Endothelial cell of umbilical vein (primary cell): ENCODE measurements at regions not wholly inside any gene's neighbourhood (a gene's known extent, or its start where the extent isn't known, plus 50 kb on each side); places are given as distances from the start of the nearest gene placed in this dataset.
"Not testable (repeated sequence)": the region's sequence is repeated elsewhere in the genome, so short reads cannot be mapped to it uniquely, and the experiment has no call there.

Experiments used
- BruUV-seq: library from RNA; stranded (reverse); fragments of 400-500 nt; replicated peaks from 2 replicates; lab custom pipeline; 2021; lab: Mats Ljungman, UMichigan
- CTCF ChIA-PET: fragments of 300-600, 350-600 bp; sonication (Branson Sonifier 250); formaldehyde crosslinking; loops from one replicate; lab custom pipeline; 2021; ENCODE audit warnings: antibody characterized with exemption, inconsistent platforms; lab: Charles Lee
- POLR2A ChIA-PET: fragments of 300-600, 350-600 bp; sonication (Branson Sonifier 250); formaldehyde crosslinking; loops from one replicate; lab custom pipeline; 2021; ENCODE audit warnings: antibody characterized with exemption, inconsistent platforms; lab: Charles Lee
- DNase-seq: peaks from one replicate; pipeline ENCODE4 v3.0.0-alpha.2; 2011; ENCODE audit warnings: low read depth, low spot score
- FAIRE-seq: peaks from 2 replicates; lab custom pipeline; 2011; peaks lifted over from hg19 to GRCh38; lab: Jason Lieb, UNC
- H2AFZ ChIP-seq: 2 replicates; pipeline ENCODE4 v1.6.0; 2012; ENCODE audit warnings: low read depth, low read length, control low read depth, inconsistent platforms
- H3K27ac ChIP-seq: 2 replicates; pipeline ENCODE4 v1.5.1; 2011; ENCODE audit warnings: low read depth, mild to moderate bottlenecking, control low read depth, low read length, moderate library complexity; ENCODE audit not compliant: insufficient read depth
- H3K27me3 ChIP-seq, 2 experiments: 2 replicates each; pipeline versions ENCODE4 v1.6.0 to v1.6.1; 2011; ENCODE audit warnings: low read length in 2 of 2, mixed read lengths in 1 of 2; ENCODE audit not compliant: control insufficient read depth in 2 of 2, insufficient read depth in 2 of 2
- H3K36me3 ChIP-seq, 2 experiments: 2 replicates in 1 of 2; 3 replicates in 1 of 2; pipeline ENCODE4 v1.5.1; 2011; ENCODE audit warnings: low read length in 2 of 2, mild to moderate bottlenecking in 1 of 2, moderate library complexity in 1 of 2; ENCODE audit not compliant: control insufficient read depth in 2 of 2, insufficient read depth in 2 of 2; ENCODE audit errors: extremely low read depth in 1 of 2
- H3K4me1 ChIP-seq: 3 replicates; pipeline ENCODE4 v1.5.1; 2011; ENCODE audit warnings: mild to moderate bottlenecking, low read length; ENCODE audit not compliant: control insufficient read depth, insufficient read depth; ENCODE audit errors: extremely low read depth
- H3K4me2 ChIP-seq: 2 replicates; pipeline ENCODE4 v1.6.1; 2011; ENCODE audit warnings: low read length, control low read depth, mixed read lengths; ENCODE audit not compliant: insufficient read depth
- H3K4me3 ChIP-seq, 3 experiments: fragments of 200-600 bp in 1 of 3; sonication (generic), shearing (Covaris generic) in 1 of 3; replicated peaks in 1 of 3; 2 replicates each; pipeline ENCODE4 v1.5.1; 2011 to 2016; ENCODE audit warnings: control low read depth in 3 of 3, low read length in 3 of 3, mild to moderate bottlenecking in 2 of 3, inconsistent platforms in 1 of 3, low read depth in 1 of 3, moderate library complexity in 1 of 3; ENCODE audit not compliant: insufficient read depth in 1 of 3
- H3K79me2 ChIP-seq: 2 replicates; pipeline ENCODE4 v1.6.0; 2012; ENCODE audit warnings: low read length, inconsistent platforms; ENCODE audit not compliant: control insufficient read depth, insufficient read depth
- H3K9ac ChIP-seq: replicated peaks from 2 replicates; pipeline ENCODE3; 2011; ENCODE audit warnings: low read length, control low read depth; ENCODE audit not compliant: insufficient read depth; ENCODE audit errors: extremely low read depth
- H3K9me1 ChIP-seq: replicated peaks from 3 replicates; pipeline ENCODE4 v1.6.0; 2011; ENCODE audit warnings: mild to moderate bottlenecking, low read length; ENCODE audit not compliant: control insufficient read depth, insufficient read depth; ENCODE audit errors: extremely low read depth
- H3K9me3 ChIP-seq: replicated peaks from 2 replicates; pipeline ENCODE4 v1.5.1; 2012; ENCODE audit warnings: low read length, inconsistent platforms; ENCODE audit not compliant: control insufficient read depth, insufficient read depth
- H4K20me1 ChIP-seq: replicated peaks from 2 replicates; pipeline ENCODE3; 2011; ENCODE audit warnings: mild to moderate bottlenecking, low read length; ENCODE audit not compliant: control insufficient read depth, insufficient read depth; ENCODE audit errors: extremely low read depth
- JUN ChIP-seq: IDR thresholded peaks from 2 replicates; pipeline ENCODE4 v1.6.1; 2011; ENCODE audit warnings: borderline replicate concordance, low read depth; ENCODE audit not compliant: insufficient read length, insufficient read depth
- MYC ChIP-seq: IDR thresholded peaks from one replicate; pipeline ENCODE4 v1.6.1; 2011; ENCODE audit warnings: mild to moderate bottlenecking, low read depth, low read length
- dilution Hi-C: fragments of 300-500 bp; cut with MboI; formaldehyde crosslinking; loops from one replicate; pipeline ENCODE4 v1.15.0; 2019; ENCODE audit warnings: low sequenced_read_pairs; ENCODE audit not compliant: extremely low pct_ligation_motif_present
- intact Hi-C: fragments of 100-400 bp; cut with micrococcal nuclease; formaldehyde crosslinking; loops from one replicate; pipeline ENCODE4 v1.10.0; 2022

GRCh38 chr17:21508211-21508610 is 132.1 kb downstream of the KCNJ12 start:
- FAIRE-seq (no peak), DNase-seq (no peak)
- Histone ChIP-seq H3K4me1 (peaks cover 9% of the 10 kb centered on the region), H3K4me3 (no peak overlapping the region), H3K9me1 (no peaks in the 10 kb centered on the region), H3K79me2 (no peaks in the 10 kb centered on the region), H2AFZ (no peak overlapping the region), H3K9me3 (no peaks in the 10 kb centered on the region), H3K4me2 (no peak overlapping the region), H3K27me3 (peaks cover 1 to 3% of the 10 kb centered on the region in 2 experiments), H4K20me1 (no peaks in the 10 kb centered on the region), H3K9ac (no peak overlapping the region), H3K27ac (no peak overlapping the region), H3K36me3 (no peaks in the 10 kb centered on the region)
- dilution Hi-C loops, result no loop called here
- no TSS peak for BruUV-seq
- POLR2A ChIA-PET, result no interaction called here
- intact Hi-C loops, result no loop called here
- TF ChIP-seq JUN (no peak), MYC (no peak)
- CTCF ChIA-PET, result no interaction called here

GRCh38 chr17:21509356-21509755 is 133.2 kb downstream of the KCNJ12 start:
- intact Hi-C loops, H2AFZ ChIP-seq, H4K20me1 ChIP-seq, H3K9ac ChIP-seq, H3K4me1 ChIP-seq, H3K4me2 ChIP-seq, POLR2A ChIA-PET, H3K9me1 ChIP-seq, H3K36me3 ChIP-seq, BruUV-seq, H3K27me3 ChIP-seq, H3K4me3 ChIP-seq, H3K27ac ChIP-seq, H3K79me2 ChIP-seq, dilution Hi-C loops, FAIRE-seq, H3K9me3 ChIP-seq, DNase-seq: not testable (repeated sequence)
- CTCF ChIA-PET, result interaction anchor here (1.2 kb wide), 1 partner anchor 57 kb away, joined by 4 read pairs; no protein-coding TSS in a partner anchor
